ENCODE measurements at regions not wholly inside any gene's neighbourhood (a gene's known extent, or its start where the extent isn't known, plus 50 kb on each side); places are given as distances from the start of the nearest gene placed in this dataset.

DNA sequence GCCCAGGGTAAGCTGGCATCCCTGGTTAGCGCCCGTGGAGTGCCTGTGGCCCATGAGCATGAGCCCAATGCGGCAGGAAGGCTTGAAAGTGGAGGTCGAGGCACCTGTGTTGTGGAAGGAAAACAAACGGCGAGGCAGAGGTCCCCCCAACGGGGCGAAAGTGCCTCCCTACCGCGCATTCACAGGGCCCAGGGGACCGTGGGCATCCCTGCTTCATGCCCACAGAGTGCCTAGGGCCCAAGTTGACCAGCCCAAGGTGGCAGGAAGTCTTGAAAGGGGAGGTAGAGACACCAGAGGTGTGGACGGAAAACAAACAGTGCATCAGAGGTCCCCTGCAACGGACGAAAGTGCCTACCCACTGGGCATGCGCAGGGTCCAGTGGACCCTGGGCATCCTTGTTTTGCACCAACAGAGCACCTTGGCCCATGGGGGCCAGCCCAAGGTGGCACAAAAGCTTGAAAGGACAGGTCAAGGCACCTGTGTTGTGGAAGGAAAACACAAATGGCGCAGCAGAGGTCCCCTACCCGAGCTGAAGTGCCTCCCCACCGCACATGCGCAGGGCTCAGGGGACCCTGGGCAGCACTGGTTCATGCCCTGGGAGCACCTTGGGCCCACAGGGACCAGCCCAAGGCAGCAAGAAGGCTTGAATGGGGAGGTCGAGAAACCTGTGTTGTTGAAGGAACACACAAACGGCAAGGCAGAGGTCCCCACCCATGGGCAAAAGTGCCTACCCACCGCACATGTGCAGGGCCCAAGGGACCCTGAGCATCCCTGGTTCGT lies 377.5 kb downstream of the ALG10 start:
- Mint-ChIP-seq H3K4me3 (no peak overlapping the region), H3K27ac (no peak overlapping the region), H3K27me3 (no peaks in the 10 kb centered on the region), H3K4me1 (no peaks in the 10 kb centered on the region), H3K9me3 (peaks cover 0 to 39% (median 6%) of the 10 kb centered on the region in 7 donors), H3K36me3 (no peaks in the 10 kb centered on the region)
- H3K27me3 ChIP-seq (ENCODE audit: control insufficient read depth, insufficient read depth, low read length) = no peaks in the 10 kb centered on the region
- H3K36me3 ChIP-seq (ENCODE audit: control insufficient read depth, insufficient read depth, low read length) = no peaks in the 10 kb centered on the region
- DNase-seq = no peak
- no peaks in the 10 kb centered on the region for H3K4me1 ChIP-seq (ENCODE audit: control insufficient read depth, insufficient read depth, low read length, poor library complexity, severe bottlenecking)
- H3K9me3 ChIP-seq (ENCODE audit: control insufficient read depth in 2 of 2, low read length in 2 of 2) = peaks cover 3 to 99% of the 10 kb centered on the region in 2 experiments
- H3K27ac ChIP-seq (ENCODE audit: insufficient read depth, low read length, poor library complexity, severe bottlenecking) = no peak overlapping the region
- no peak for ATAC-seq (ENCODE audit: low read depth in 2 of 2)
- H3K4me3 ChIP-seq (ENCODE audit: low read depth, low read length) = no peak overlapping the region

- peaks cover 0 to 42% (median 8%) of the 10 kb centered on the region in 7 donors for H3K9me3 Mint-ChIP-seq
- H3K27me3 Mint-ChIP-seq = no peaks in the 10 kb centered on the region
- H3K27me3 ChIP-seq (ENCODE audit: control insufficient read depth, insufficient read depth, low read length) = no peaks in the 10 kb centered on the region
- no peak overlapping the region for H3K4me3 ChIP-seq (ENCODE audit: low read depth, low read length)
- no peak overlapping the region for H3K4me3 Mint-ChIP-seq
- H3K36me3 ChIP-seq (ENCODE audit: control insufficient read depth, insufficient read depth, low read length) = no peaks in the 10 kb centered on the region
- H3K9me3 ChIP-seq (ENCODE audit: control insufficient read depth in 2 of 2, low read length in 2 of 2) = peaks cover 5 to 99% of the 10 kb centered on the region in 2 experiments
- no peak overlapping the region for H3K27ac ChIP-seq (ENCODE audit: insufficient read depth, low read length, poor library complexity, severe bottlenecking)
- no peaks in the 10 kb centered on the region for H3K4me1 ChIP-seq (ENCODE audit: control insufficient read depth, insufficient read depth, low read length, poor library complexity, severe bottlenecking)
- DNase-seq (no peak), ATAC-seq (ENCODE audit: low read depth in 2 of 2) (no peak)
- no peaks in the 10 kb centered on the region for H3K36me3 Mint-ChIP-seq
- no peaks in the 10 kb centered on the region for H3K4me1 Mint-ChIP-seq
- no peak overlapping the region for H3K27ac Mint-ChIP-seq
Observed at GRCh38 chr12:34400411-34400881, 378.1 kb downstream of the ALG10 start.

DNA sequence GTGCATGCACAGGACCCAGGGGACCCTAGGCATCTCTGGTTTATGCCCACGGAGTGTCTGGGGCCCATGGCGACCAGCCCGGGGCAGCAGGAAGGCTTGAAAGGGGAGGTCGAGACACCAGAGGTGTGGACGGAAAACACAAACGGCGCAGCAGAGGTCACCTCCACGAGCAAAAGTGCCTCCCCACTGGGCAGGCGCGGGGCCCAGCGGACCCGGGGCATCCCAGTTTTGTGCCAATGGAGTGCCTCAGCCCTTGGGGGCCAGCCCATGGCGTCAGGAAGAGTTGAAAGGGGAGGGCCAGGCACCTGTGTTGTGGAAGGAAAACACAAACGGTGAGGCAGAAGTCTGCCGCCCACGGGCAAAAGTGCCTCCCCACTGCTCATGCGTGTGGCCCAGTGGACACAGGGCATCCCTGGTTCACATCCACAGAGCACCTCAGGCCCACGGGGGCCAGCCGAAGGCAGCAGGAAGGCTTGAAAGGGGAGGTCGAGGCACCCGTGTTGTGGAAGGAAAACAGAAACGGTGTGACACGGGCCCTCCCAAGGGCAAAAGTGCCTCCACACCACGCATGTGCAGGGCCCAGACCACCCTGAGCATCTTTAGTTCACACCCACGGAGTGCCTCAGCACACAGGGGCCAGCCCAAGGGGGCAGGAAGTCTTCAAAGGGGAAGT lies 378.8 kb downstream of the ALG10 start:
- H3K9me3 Mint-ChIP-seq = peaks cover 0 to 45% (median 8%) of the 10 kb centered on the region in 7 donors
- no peak overlapping the region for H3K4me3 ChIP-seq (ENCODE audit: low read depth, low read length)
- no peak overlapping the region for H3K27ac ChIP-seq (ENCODE audit: insufficient read depth, low read length, poor library complexity, severe bottlenecking)
- no peaks in the 10 kb centered on the region for H3K4me1 Mint-ChIP-seq
- no peaks in the 10 kb centered on the region for H3K36me3 ChIP-seq (ENCODE audit: control insufficient read depth, insufficient read depth, low read length)
- peaks cover 5 to 99% of the 10 kb centered on the region in 2 experiments for H3K9me3 ChIP-seq (ENCODE audit: control insufficient read depth in 2 of 2, low read length in 2 of 2)
- DNase-seq (no peak), ATAC-seq (ENCODE audit: low read depth in 2 of 2) (no peak)
- H3K27ac Mint-ChIP-seq = no peak overlapping the region
- no peaks in the 10 kb centered on the region for H3K27me3 ChIP-seq (ENCODE audit: control insufficient read depth, insufficient read depth, low read length)
- H3K36me3 Mint-ChIP-seq = no peaks in the 10 kb centered on the region
- H3K27me3 Mint-ChIP-seq = no peaks in the 10 kb centered on the region
- H3K4me3 Mint-ChIP-seq = no peak overlapping the region
- H3K4me1 ChIP-seq (ENCODE audit: control insufficient read depth, insufficient read depth, low read length, poor library complexity, severe bottlenecking) = no peaks in the 10 kb centered on the region

GRCh38 chr12:34401659-34402227 lies 379.4 kb downstream of the ALG10 start:
- H3K4me1 Mint-ChIP-seq = no peaks in the 10 kb centered on the region
- no peak overlapping the region for H3K4me3 ChIP-seq (ENCODE audit: low read depth, low read length)
- H3K27me3 Mint-ChIP-seq = no peaks in the 10 kb centered on the region
- H3K27ac Mint-ChIP-seq = no peak overlapping the region
- H3K27me3 ChIP-seq (ENCODE audit: control insufficient read depth, insufficient read depth, low read length) = no peaks in the 10 kb centered on the region
- H3K27ac ChIP-seq (ENCODE audit: insufficient read depth, low read length, poor library complexity, severe bottlenecking) = no peak overlapping the region
- H3K36me3 ChIP-seq (ENCODE audit: control insufficient read depth, insufficient read depth, low read length) = no peaks in the 10 kb centered on the region
- no peak for ATAC-seq (ENCODE audit: low read depth in 2 of 2)
- DNase-seq = no peak
- H3K9me3 Mint-ChIP-seq = peaks cover 0 to 46% (median 8%) of the 10 kb centered on the region in 7 donors
- H3K4me1 ChIP-seq (ENCODE audit: control insufficient read depth, insufficient read depth, low read length, poor library complexity, severe bottlenecking) = no peaks in the 10 kb centered on the region
- H3K9me3 ChIP-seq (ENCODE audit: control insufficient read depth in 2 of 2, low read length in 2 of 2) = peaks cover 5 to 99% of the 10 kb centered on the region in 2 experiments
- H3K4me3 Mint-ChIP-seq = no peak overlapping the region
- no peaks in the 10 kb centered on the region for H3K36me3 Mint-ChIP-seq

DNA sequence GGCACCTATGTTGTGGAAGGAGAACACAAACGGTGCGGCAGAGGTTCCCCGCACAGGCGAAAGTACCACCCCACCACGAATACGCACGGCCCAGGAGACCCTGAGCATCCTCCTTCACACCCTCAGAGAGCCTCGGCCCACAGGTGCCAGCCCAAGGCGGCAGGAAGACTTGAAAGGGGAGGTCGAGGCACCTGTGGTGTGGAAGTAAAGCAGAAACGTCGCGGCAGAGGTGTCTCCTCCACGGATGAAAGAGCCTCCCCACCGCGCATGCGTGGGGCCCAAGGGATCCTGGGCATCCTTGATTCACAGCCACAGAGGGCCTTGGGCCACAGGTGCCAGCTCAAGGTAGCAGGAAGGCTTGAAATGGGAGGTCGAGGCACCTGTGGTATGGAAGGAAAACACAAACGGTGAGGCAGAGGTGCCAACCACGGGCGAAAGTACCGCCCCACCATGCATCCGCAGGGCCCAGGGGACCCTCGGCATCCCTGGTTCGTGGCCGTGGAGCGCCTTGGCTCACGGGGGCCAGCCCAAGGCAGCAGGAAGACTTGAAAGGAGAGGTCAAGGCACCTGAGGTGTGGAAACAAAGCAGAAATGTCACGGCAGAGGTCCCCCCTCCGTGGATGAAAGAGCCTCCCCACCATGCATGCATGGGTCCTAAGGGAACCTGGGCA lies 380.1 kb downstream of the ALG10 start:
- peaks cover 0 to 52% (median 11%) of the 10 kb centered on the region in 7 donors for H3K9me3 Mint-ChIP-seq
- H3K27me3 Mint-ChIP-seq = no peaks in the 10 kb centered on the region
- DNase-seq (no peak), ATAC-seq (ENCODE audit: low read depth in 2 of 2) (no peak)
- Histone ChIP-seq H3K27ac (ENCODE audit: insufficient read depth, low read length, poor library complexity, severe bottlenecking) (no peak overlapping the region), H3K9me3 (ENCODE audit: control insufficient read depth in 2 of 2, low read length in 2 of 2) (peaks cover 5 to 99% of the 10 kb centered on the region in 2 experiments), H3K4me1 (ENCODE audit: control insufficient read depth, insufficient read depth, low read length, poor library complexity, severe bottlenecking) (no peaks in the 10 kb centered on the region), H3K27me3 (ENCODE audit: control insufficient read depth, insufficient read depth, low read length) (no peaks in the 10 kb centered on the region), H3K36me3 (ENCODE audit: control insufficient read depth, insufficient read depth, low read length) (no peaks in the 10 kb centered on the region), H3K4me3 (ENCODE audit: low read depth, low read length) (no peak overlapping the region)
- H3K4me1 Mint-ChIP-seq = no peaks in the 10 kb centered on the region
- H3K36me3 Mint-ChIP-seq = no peaks in the 10 kb centered on the region
- no peak overlapping the region for H3K4me3 Mint-ChIP-seq
- peak overlapping the region in 1 of 3 donors; percentile 66 for H3K27ac Mint-ChIP-seq

DNA sequence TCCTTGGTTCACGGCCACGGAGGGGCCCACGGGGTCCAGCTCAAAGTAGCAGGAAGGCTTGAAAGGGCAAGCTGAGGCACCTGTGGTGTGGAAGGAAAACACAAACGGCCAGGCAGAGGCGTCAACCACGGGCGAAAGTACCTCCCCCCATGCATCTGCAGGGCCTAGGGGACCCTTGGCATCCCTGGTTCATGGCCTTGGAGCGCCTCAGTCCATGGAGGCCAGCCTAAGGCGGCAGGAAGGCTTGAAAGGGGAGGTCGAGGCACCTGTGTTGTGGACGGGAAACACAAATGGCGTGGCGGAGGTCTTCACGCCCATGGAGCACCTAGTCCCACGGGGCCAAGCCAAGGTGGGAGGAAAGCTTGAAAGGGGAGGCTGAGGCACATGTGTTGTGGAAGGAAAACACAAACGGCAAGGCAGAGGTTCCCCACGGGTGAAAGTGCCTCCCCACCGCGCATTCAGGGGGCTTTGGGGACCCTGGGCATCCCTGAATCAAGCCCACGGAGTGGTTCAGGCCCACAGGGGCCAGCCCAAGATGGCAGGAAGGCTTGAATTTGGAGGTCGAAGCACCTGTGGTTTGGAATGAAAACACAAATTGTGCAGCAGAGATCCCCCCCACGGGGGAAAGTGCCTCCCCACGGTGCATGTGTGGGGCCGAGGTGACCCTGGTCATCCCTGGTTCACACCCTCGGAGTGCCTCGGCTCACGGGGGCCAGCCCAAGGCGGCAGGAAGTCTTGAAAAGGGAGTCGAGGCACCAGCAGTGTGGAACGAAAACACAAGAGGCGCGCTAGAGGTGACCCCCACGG lies 380.8 kb downstream of the ALG10 start:
- Mint-ChIP-seq H3K36me3 (no peaks in the 10 kb centered on the region), H3K27ac (no peak overlapping the region), H3K4me3 (no peak overlapping the region), H3K27me3 (no peaks in the 10 kb centered on the region), H3K9me3 (peaks cover 0 to 59% (median 11%) of the 10 kb centered on the region in 7 donors), H3K4me1 (no peaks in the 10 kb centered on the region)
- Histone ChIP-seq H3K27me3 (ENCODE audit: control insufficient read depth, insufficient read depth, low read length) (no peaks in the 10 kb centered on the region), H3K4me1 (ENCODE audit: control insufficient read depth, insufficient read depth, low read length, poor library complexity, severe bottlenecking) (no peaks in the 10 kb centered on the region), H3K4me3 (ENCODE audit: low read depth, low read length) (no peak overlapping the region), H3K36me3 (ENCODE audit: control insufficient read depth, insufficient read depth, low read length) (no peaks in the 10 kb centered on the region), H3K9me3 (ENCODE audit: control insufficient read depth in 2 of 2, low read length in 2 of 2) (peaks cover 7 to 95% of the 10 kb centered on the region in 2 experiments), H3K27ac (ENCODE audit: insufficient read depth, low read length, poor library complexity, severe bottlenecking) (no peak overlapping the region)
- DNase-seq = no peak
- ATAC-seq (ENCODE audit: low read depth in 2 of 2) = no peak
